NCI-H1048 (cell line): ENCODE measurements at regions not wholly inside any gene's neighbourhood (a gene's known extent, or its start where the extent isn't known, plus 50 kb on each side); places are given as distances from the start of the nearest gene placed in this dataset.
A peak's percentile ranks its signal among the peaks of the same experiment; 100 is the strongest.

ENCODE experiments used
- DNase-seq: peaks from one replicate; lab custom pipeline; 2025; lab: John Stamatoyannopoulos, UW

- no peak for DNase-seq
These were observed 385.4 kb downstream of the TMEM135 start for GRCh38 chr11:87423161-87423560.

- no peak for DNase-seq
These were observed 384.8 kb downstream of the TMEM135 start for GRCh38 chr11:87422566-87422965.

- peak; percentile 50 for DNase-seq
These were observed 383.7 kb downstream of the TMEM135 start for GRCh38 chr11:87421422-87421821.

GRCh38 chr11:87417951-87418350 lies 380.2 kb downstream of the TMEM135 start:
- DNase-seq = no peak

- no peak for DNase-seq
These were observed 368.1 kb downstream of the TMEM135 start for GRCh38 chr11:87405843-87406242.

- DNase-seq = no peak
These were observed 367.6 kb downstream of the TMEM135 start for GRCh38 chr11:87405356-87405755.

GRCh38 chr11:87401653-87402052 lies 363.9 kb downstream of the TMEM135 start:
- DNase-seq = no peak

- DNase-seq = no peak
These were observed 361.6 kb downstream of the TMEM135 start for GRCh38 chr11:87399341-87399740.

GRCh38 chr11:87398931-87399330 lies 361.2 kb downstream of the TMEM135 start:
- DNase-seq = no peak

- DNase-seq = no peak
These were observed 359.5 kb downstream of the TMEM135 start for GRCh38 chr11:87397011-87397865.

GRCh38 chr11:87394924-87395323 lies 357.2 kb downstream of the TMEM135 start:
- DNase-seq = no peak

- DNase-seq = no peak
These were observed 354.9 kb downstream of the TMEM135 start for GRCh38 chr11:87392665-87393064.

GRCh38 chr11:87391496-87391895 lies 353.8 kb downstream of the TMEM135 start:
- no peak for DNase-seq

- DNase-seq = no peak
These were observed 346.5 kb downstream of the TMEM135 start for GRCh38 chr11:87384078-87384729.

- no peak for DNase-seq
These were observed 336.5 kb downstream of the TMEM135 start for GRCh38 chr11:87374038-87374807.
